Skeletal muscle satellite cell (primary cell): ENCODE measurements at regions not wholly inside any gene's neighbourhood (a gene's known extent, or its start where the extent isn't known, plus 50 kb on each side); places are given as distances from the start of the nearest gene placed in this dataset.

Source experiments
- H3K27me3 ChIP-seq: 2 replicates; pipeline ENCODE4 v1.7.0; 2013; ENCODE audit warnings: low read length; ENCODE audit not compliant: control insufficient read depth, insufficient read depth
- H3K36me3 ChIP-seq: 2 replicates; pipeline ENCODE4 v1.7.0; 2013; ENCODE audit warnings: mild to moderate bottlenecking, control low read depth, low read length; ENCODE audit not compliant: insufficient read depth
- H3K4me1 ChIP-seq: 2 replicates; pipeline ENCODE4 v1.7.0; 2013; ENCODE audit warnings: low read length; ENCODE audit not compliant: control insufficient read depth, insufficient read depth
- H3K4me2 ChIP-seq: 2 replicates; pipeline ENCODE4 v1.7.0; 2013; ENCODE audit warnings: mild to moderate bottlenecking, low read length
- H3K4me3 ChIP-seq: 2 replicates; pipeline ENCODE4 v1.7.0; 2013; ENCODE audit warnings: low read length
- H3K9ac ChIP-seq: 2 replicates; pipeline ENCODE4 v1.7.0; 2013; ENCODE audit warnings: mild to moderate bottlenecking, low read depth, low read length, moderate library complexity
- H3K9me3 ChIP-seq: replicated peaks from 2 replicates; pipeline ENCODE4 v1.7.0; 2013; ENCODE audit warnings: mild to moderate bottlenecking, control low read depth, low read length

- peaks cover 38% of the 10 kb centered on the region for H3K27me3 ChIP-seq
- no peaks in the 10 kb centered on the region for H3K36me3 ChIP-seq
- no peak overlapping the region for H3K4me2 ChIP-seq
- H3K4me3 ChIP-seq, result no peak overlapping the region
- no peak overlapping the region for H3K9ac ChIP-seq
- no peaks in the 10 kb centered on the region for H3K9me3 ChIP-seq
- H3K4me1 ChIP-seq, result no peaks in the 10 kb centered on the region
These were observed 129.1 kb upstream of the SHB start for GRCh38 chr9:38198140-38198539.

GRCh38 chr9:38196714-38197113 lies 127.7 kb upstream of the SHB start:
- Histone ChIP-seq H3K4me2 (no peak overlapping the region), H3K36me3 (no peaks in the 10 kb centered on the region), H3K4me1 (no peaks in the 10 kb centered on the region), H3K4me3 (no peak overlapping the region), H3K27me3 (peaks cover 34% of the 10 kb centered on the region), H3K9ac (no peak overlapping the region), H3K9me3 (no peaks in the 10 kb centered on the region)

GRCh38 chr9:38195737-38196161 lies 126.7 kb upstream of the SHB start:
- no peak overlapping the region for H3K4me3 ChIP-seq
- H3K9ac ChIP-seq, result no peak overlapping the region
- no peaks in the 10 kb centered on the region for H3K4me1 ChIP-seq
- H3K36me3 ChIP-seq, result no peaks in the 10 kb centered on the region
- H3K4me2 ChIP-seq, result no peak overlapping the region
- H3K9me3 ChIP-seq, result no peaks in the 10 kb centered on the region
- peaks cover 41% of the 10 kb centered on the region for H3K27me3 ChIP-seq

- H3K4me2 ChIP-seq, result no peak overlapping the region
- H3K27me3 ChIP-seq, result peaks cover 34% of the 10 kb centered on the region
- H3K9me3 ChIP-seq, result no peaks in the 10 kb centered on the region
- no peak overlapping the region for H3K4me3 ChIP-seq
- H3K36me3 ChIP-seq, result no peaks in the 10 kb centered on the region
- no peaks in the 10 kb centered on the region for H3K4me1 ChIP-seq
- no peak overlapping the region for H3K9ac ChIP-seq
These were observed 125.8 kb upstream of the SHB start for GRCh38 chr9:38194870-38195269.

- H3K4me2 ChIP-seq, result no peak overlapping the region
- H3K4me3 ChIP-seq, result no peak overlapping the region
- H3K4me1 ChIP-seq, result no peaks in the 10 kb centered on the region
- no peaks in the 10 kb centered on the region for H3K36me3 ChIP-seq
- H3K9me3 ChIP-seq, result no peaks in the 10 kb centered on the region
- peaks cover 31% of the 10 kb centered on the region for H3K27me3 ChIP-seq
- H3K9ac ChIP-seq, result no peak overlapping the region
These were observed 123.8 kb upstream of the SHB start for GRCh38 chr9:38192731-38193265.

GRCh38 chr9:38186404-38187115 lies 117.5 kb upstream of the SHB start:
- Histone ChIP-seq H3K9me3 (no peaks in the 10 kb centered on the region), H3K36me3 (no peaks in the 10 kb centered on the region), H3K9ac (no peak overlapping the region), H3K4me1 (no peaks in the 10 kb centered on the region), H3K27me3 (peaks cover 28% of the 10 kb centered on the region), H3K4me3 (no peak overlapping the region), H3K4me2 (no peak overlapping the region)

GRCh38 chr9:38185647-38186403 lies 116.8 kb upstream of the SHB start:
- no peaks in the 10 kb centered on the region for H3K4me1 ChIP-seq
- H3K9me3 ChIP-seq, result no peaks in the 10 kb centered on the region
- peaks cover 27% of the 10 kb centered on the region for H3K27me3 ChIP-seq
- no peaks in the 10 kb centered on the region for H3K36me3 ChIP-seq
- H3K4me3 ChIP-seq, result no peak overlapping the region
- H3K9ac ChIP-seq, result no peak overlapping the region
- H3K4me2 ChIP-seq, result no peak overlapping the region

GRCh38 chr9:38183994-38184568 lies 115.1 kb upstream of the SHB start:
- H3K4me1 ChIP-seq, result no peaks in the 10 kb centered on the region
- no peak overlapping the region for H3K9ac ChIP-seq
- H3K4me3 ChIP-seq, result no peak overlapping the region
- no peaks in the 10 kb centered on the region for H3K9me3 ChIP-seq
- no peak overlapping the region for H3K4me2 ChIP-seq
- H3K27me3 ChIP-seq, result peaks cover 32% of the 10 kb centered on the region
- no peaks in the 10 kb centered on the region for H3K36me3 ChIP-seq

- no peak overlapping the region for H3K9ac ChIP-seq
- H3K9me3 ChIP-seq, result no peaks in the 10 kb centered on the region
- no peak overlapping the region for H3K4me3 ChIP-seq
- H3K27me3 ChIP-seq, result peaks cover 39% of the 10 kb centered on the region
- H3K4me1 ChIP-seq, result no peaks in the 10 kb centered on the region
- no peak overlapping the region for H3K4me2 ChIP-seq
- no peaks in the 10 kb centered on the region for H3K36me3 ChIP-seq
These were observed 113.3 kb upstream of the SHB start for GRCh38 chr9:38182321-38182720.

GRCh38 chr9:38181866-38182265 lies 112.8 kb upstream of the SHB start:
- Histone ChIP-seq H3K4me1 (no peaks in the 10 kb centered on the region), H3K36me3 (no peaks in the 10 kb centered on the region), H3K9me3 (no peaks in the 10 kb centered on the region), H3K9ac (no peak overlapping the region), H3K27me3 (peaks cover 39% of the 10 kb centered on the region), H3K4me3 (no peak overlapping the region), H3K4me2 (no peak overlapping the region)

- H3K9ac ChIP-seq, result no peak overlapping the region
- no peak overlapping the region for H3K4me2 ChIP-seq
- no peaks in the 10 kb centered on the region for H3K9me3 ChIP-seq
- H3K4me1 ChIP-seq, result no peaks in the 10 kb centered on the region
- peaks cover 35% of the 10 kb centered on the region for H3K27me3 ChIP-seq
- H3K36me3 ChIP-seq, result no peaks in the 10 kb centered on the region
- no peak overlapping the region for H3K4me3 ChIP-seq
These were observed 112.2 kb upstream of the SHB start for GRCh38 chr9:38181232-38181631.
